Kidney tubule cell (primary cell): ENCODE measurements at regions not wholly inside any gene's neighbourhood (a gene's known extent, or its start where the extent isn't known, plus 50 kb on each side); places are given as distances from the start of the nearest gene placed in this dataset.
"Not testable (repeated sequence)": the region's sequence is repeated elsewhere in the genome, so short reads cannot be mapped to it uniquely, and the experiment has no call there.

Experiments
- DNase-seq: peaks from one replicate; pipeline ENCODE4 v3.0.0-alpha.2; 2018; ENCODE audit warnings: low spot score

- DNase-seq, result peak; percentile 79
Measured at GRCh38 chr7:81285142-81285871, 366.5 kb upstream of the SEMA3C start.

- peak; percentile 76 for DNase-seq
Measured at GRCh38 chr7:81284576-81284975, 365.7 kb upstream of the SEMA3C start.

GRCh38 chr7:81280531-81280930 is 361.7 kb upstream of the SEMA3C start:
- peak; percentile 53 for DNase-seq

GRCh38 chr7:81277691-81278090 is 358.8 kb upstream of the SEMA3C start:
- no peak for DNase-seq

- no peak for DNase-seq
Measured at GRCh38 chr7:81273601-81274397, 354.9 kb upstream of the SEMA3C start.

GRCh38 chr7:81272176-81272575 is 353.3 kb upstream of the SEMA3C start:
- no peak for DNase-seq

GRCh38 chr7:81268551-81268950 is 349.7 kb upstream of the SEMA3C start:
- DNase-seq, result no peak

- peak; percentile 80 for DNase-seq
Measured at GRCh38 chr7:81267508-81267907, 348.7 kb upstream of the SEMA3C start.

- DNase-seq, result peak; percentile 69
Measured at GRCh38 chr7:81264116-81264515, 345.3 kb upstream of the SEMA3C start.

- DNase-seq, result no peak
Measured at GRCh38 chr7:81260152-81260551, 341.3 kb upstream of the SEMA3C start.

GRCh38 chr7:81256991-81257390 is 338.1 kb upstream of the SEMA3C start:
- DNase-seq, result peak; percentile 40

GRCh38 chr7:81248420-81248819 is 329.6 kb upstream of the SEMA3C start:
- DNase-seq, result no peak

- DNase-seq, result not testable (repeated sequence)
Measured at GRCh38 chr7:81247364-81247763, 328.5 kb upstream of the SEMA3C start.

GRCh38 chr7:81245353-81245752 is 326.5 kb upstream of the SEMA3C start:
- DNase-seq, result no peak

- DNase-seq, result no peak
Measured at GRCh38 chr7:81244224-81244623, 325.4 kb upstream of the SEMA3C start.

- peak; percentile 8 for DNase-seq
Measured at GRCh38 chr7:81236560-81236959, 317.7 kb upstream of the SEMA3C start.

GRCh38 chr7:81235997-81236396 is 317.1 kb upstream of the SEMA3C start:
- DNase-seq, result no peak

- no peak for DNase-seq
Measured at GRCh38 chr7:81234896-81235295, 316.0 kb upstream of the SEMA3C start.

- no peak for DNase-seq
Measured at GRCh38 chr7:81233208-81233940, 314.5 kb upstream of the SEMA3C start.

- DNase-seq, result no peak
Measured at GRCh38 chr7:81232084-81232799, 313.4 kb upstream of the SEMA3C start.

- DNase-seq, result no peak
Measured at GRCh38 chr7:81231301-81231838, 312.5 kb upstream of the SEMA3C start.

- no peak for DNase-seq
Measured at GRCh38 chr7:81226234-81226633, 307.4 kb upstream of the SEMA3C start.
